H1 (cell line): ENCODE measurements at regions not wholly inside any gene's neighbourhood (a gene's known extent, or its start where the extent isn't known, plus 50 kb on each side); places are given as distances from the start of the nearest gene placed in this dataset.

Source experiments
- CTCF ChIA-PET: fragments of 300-600 bp; sonication (Branson Sonifier 250); formaldehyde crosslinking; loops from one replicate; lab custom pipeline; 2021; ENCODE audit not compliant: partially characterized antibody; lab: Charles Lee
- POLR2A ChIA-PET: fragments of 300-600 bp; sonication (Branson Sonifier 250); formaldehyde crosslinking; loops from one replicate; lab custom pipeline; 2021; ENCODE audit warnings: inconsistent platforms; ENCODE audit not compliant: partially characterized antibody; lab: Charles Lee
- DNase-seq, 2 experiments: peaks; one replicate each; pipeline versions ENCODE4 v3.0.0 to v3.0.0-alpha.2; 2010 to 2022; ENCODE audit warnings: low spot score in 2 of 2, low read depth in 1 of 2, mixed read lengths in 1 of 2
- FAIRE-seq: peaks from 2 replicates; lab custom pipeline; 2011; peaks lifted over from hg19 to GRCh38; lab: Jason Lieb, UNC
- H2AFZ ChIP-seq: 2 replicates; pipeline ENCODE4 v1.8.1; 2012; ENCODE audit warnings: low read length, inconsistent platforms
- H2AK5ac ChIP-seq: 2 replicates; pipeline ENCODE4 v1.6.1; 2013; ENCODE audit warnings: low read depth, low read length
- H2BK120ac ChIP-seq: replicated peaks from 2 replicates; pipeline ENCODE3; 2013; ENCODE audit warnings: low read depth, low read length, inconsistent platforms
- H2BK12ac ChIP-seq: 2 replicates; pipeline ENCODE4 v1.6.1; 2013; ENCODE audit warnings: low read depth, low read length
- H2BK15ac ChIP-seq: 2 replicates; pipeline ENCODE4 v1.6.1; 2013; ENCODE audit warnings: low read length
- H2BK20ac ChIP-seq: 2 replicates; pipeline ENCODE4 v1.6.1; 2013; ENCODE audit warnings: low read length
- H2BK5ac ChIP-seq: 2 replicates; pipeline ENCODE4 v1.6.1; 2013; ENCODE audit warnings: low read depth, low read length
- H3K14ac ChIP-seq: 2 replicates; pipeline ENCODE4 v1.6.1; 2013; ENCODE audit warnings: inconsistent platforms; ENCODE audit not compliant: insufficient read length
- H3K18ac ChIP-seq: 2 replicates; pipeline ENCODE4 v1.6.1; 2013; ENCODE audit warnings: low read length; ENCODE audit errors: extremely low read depth
- H3K23ac ChIP-seq: 2 replicates; pipeline ENCODE4 v1.6.1; 2013; ENCODE audit warnings: inconsistent platforms; ENCODE audit not compliant: insufficient read length
- H3K23me2 ChIP-seq: 2 replicates; pipeline ENCODE4 v1.6.1; 2013; ENCODE audit warnings: low read depth, low read length
- H3K27ac ChIP-seq: 2 replicates; pipeline ENCODE4 v1.6.1; 2011; ENCODE audit warnings: low read depth, low read length, inconsistent platforms
- H3K27me3 ChIP-seq, 4 experiments: replicated peaks in 1 of 4; 1 replicate in 1 of 4; 2 replicates in 3 of 4; pipeline versions ENCODE4 v1.6.1 to v1.8.1; 2011 to 2013; ENCODE audit warnings: low read length in 3 of 4, mild to moderate bottlenecking in 3 of 4, inconsistent platforms in 2 of 4, mixed read lengths in 2 of 4, moderate library complexity in 1 of 4; ENCODE audit not compliant: control insufficient read depth in 3 of 4, insufficient read depth in 3 of 4; ENCODE audit errors: extremely low read depth in 1 of 4
- H3K36me3 ChIP-seq, 4 experiments: 2 replicates each; pipeline versions ENCODE4 v1.6.1 to v1.8.1; 2011 to 2013; ENCODE audit warnings: mild to moderate bottlenecking in 4 of 4, low read length in 3 of 4, moderate library complexity in 2 of 4, control low read depth in 1 of 4, inconsistent platforms in 1 of 4; ENCODE audit not compliant: insufficient read depth in 4 of 4, control insufficient read depth in 2 of 4
- H3K4ac ChIP-seq: replicated peaks from 2 replicates; pipeline ENCODE3; 2013; ENCODE audit warnings: low read length, low read depth, mixed read lengths, inconsistent platforms; ENCODE audit not compliant: insufficient read length
- H3K4me1 ChIP-seq, 4 experiments: replicated peaks in 1 of 4; 1 replicate in 1 of 4; 2 replicates in 3 of 4; pipeline versions ENCODE4 v1.6.1 to v1.8.1; 2011 to 2013; ENCODE audit warnings: low read length in 3 of 4, inconsistent platforms in 2 of 4, mixed read lengths in 1 of 4; ENCODE audit not compliant: insufficient read depth in 4 of 4, control insufficient read depth in 3 of 4
- H3K4me2 ChIP-seq, 2 experiments: 2 replicates each; pipeline versions ENCODE4 v1.6.1 to v1.8.1; 2011 to 2013; ENCODE audit warnings: low read depth in 2 of 2, low read length in 2 of 2, control low read depth in 1 of 2, inconsistent platforms in 1 of 2, mild to moderate bottlenecking in 1 of 2; ENCODE audit not compliant: insufficient read depth in 1 of 2
- H3K4me3 ChIP-seq, 4 experiments: fragments of 200-600, 300-600 bp in 1 of 4; sonication (generic), shearing (Covaris generic), sonication (Bioruptor Twin) in 1 of 4; 2 replicates each; pipeline versions ENCODE4 v1.5.1 to v1.8.1; 2011 to 2016; ENCODE audit warnings: low read length in 4 of 4, low read depth in 3 of 4, control low read depth in 2 of 4, inconsistent platforms in 2 of 4, mild to moderate bottlenecking in 2 of 4, mixed read lengths in 1 of 4, moderate library complexity in 1 of 4; ENCODE audit not compliant: insufficient read depth in 2 of 4; ENCODE audit errors: extremely low read depth in 1 of 4
- H3K56ac ChIP-seq: replicated peaks from 2 replicates; pipeline ENCODE3; 2013; ENCODE audit warnings: low read depth, mild to moderate bottlenecking, mixed read lengths, low read length, inconsistent platforms; ENCODE audit not compliant: insufficient read length
- H3K79me1 ChIP-seq: 2 replicates; pipeline ENCODE4 v1.6.1; 2013; ENCODE audit warnings: low read depth, low read length, control low read depth
- H3K79me2 ChIP-seq, 2 experiments: 2 replicates each; pipeline versions ENCODE4 v1.6.1 to v1.8.1; 2012 to 2013; ENCODE audit warnings: low read length in 2 of 2, mild to moderate bottlenecking in 2 of 2, inconsistent platforms in 1 of 2; ENCODE audit not compliant: insufficient read depth in 2 of 2, control insufficient read depth in 1 of 2
- H3K9ac ChIP-seq, 4 experiments: replicated peaks in 1 of 4; 1 replicate in 1 of 4; 2 replicates in 3 of 4; pipeline versions ENCODE4 v1.6.1 to v1.8.1; 2011 to 2013; ENCODE audit warnings: low read depth in 3 of 4, low read length in 3 of 4, control low read depth in 2 of 4, mild to moderate bottlenecking in 2 of 4, moderate library complexity in 2 of 4, inconsistent platforms in 1 of 4; ENCODE audit errors: extremely low read depth in 1 of 4
- H3K9me3 ChIP-seq, 2 experiments: 2 replicates each; pipeline versions ENCODE4 v1.6.1 to v1.8.1; 2012 to 2013; ENCODE audit warnings: mild to moderate bottlenecking in 2 of 2, moderate library complexity in 2 of 2, control low read depth in 1 of 2, inconsistent platforms in 1 of 2, low read depth in 1 of 2, low read length in 1 of 2, mixed read lengths in 1 of 2; ENCODE audit not compliant: insufficient read depth in 2 of 2
- H4K20me1 ChIP-seq, 2 experiments: replicated peaks in 1 of 2; 2 replicates each; pipeline versions ENCODE3 to v1.8.1; 2011 to 2013; ENCODE audit warnings: inconsistent platforms in 2 of 2, low read length in 2 of 2, mild to moderate bottlenecking in 1 of 2; ENCODE audit not compliant: insufficient read depth in 2 of 2, control insufficient read depth in 1 of 2
- H4K5ac ChIP-seq: 2 replicates; pipeline ENCODE4 v1.6.1; 2013; ENCODE audit warnings: low read length, low read depth, mixed read lengths, inconsistent platforms; ENCODE audit not compliant: insufficient read length
- H4K8ac ChIP-seq: 2 replicates; pipeline ENCODE4 v1.8.0; 2013; ENCODE audit warnings: mild to moderate bottlenecking, moderate library complexity, low read length, inconsistent platforms; ENCODE audit not compliant: insufficient read depth; ENCODE audit errors: extremely low read depth
- H4K91ac ChIP-seq: replicated peaks from 2 replicates; pipeline ENCODE3; 2013; ENCODE audit warnings: low read length, mixed read lengths, inconsistent platforms; ENCODE audit not compliant: insufficient read length
- BCL11A ChIP-seq, 2 experiments: IDR thresholded peaks; one replicate each; pipeline ENCODE4 v1.6.1; 2011; ENCODE audit warnings: low read depth in 2 of 2, low read length in 2 of 2, mild to moderate bottlenecking in 2 of 2
- CBX5 ChIP-seq: fragments of 300-800, 300-1000 bp; sonication (generic); IDR thresholded peaks from 2 replicates; pipeline ENCODE4 v1.7.1; 2016; ENCODE audit warnings: antibody characterized with exemption, low read length, low read depth
- KDM4A ChIP-seq: IDR thresholded peaks from one replicate; pipeline ENCODE4 v1.7.1; 2012; ENCODE audit warnings: low read depth, mild to moderate bottlenecking, moderate library complexity, low read length, inconsistent platforms; ENCODE audit not compliant: severe bottlenecking
- MAX ChIP-seq: IDR thresholded peaks from 2 replicates; pipeline ENCODE4 v1.6.1; 2012; ENCODE audit warnings: inconsistent platforms
- NANOG ChIP-seq: IDR thresholded peaks from 2 replicates; pipeline ENCODE4 v1.6.1; 2011; ENCODE audit warnings: low read length, low read depth, mild to moderate bottlenecking, inconsistent platforms; ENCODE audit not compliant: insufficient read depth, poor library complexity, severe bottlenecking
- POLR2A ChIP-seq, 2 experiments: IDR thresholded peaks; 1 replicate in 1 of 2; 2 replicates in 1 of 2; pipeline ENCODE4 v1.6.1; 2011; ENCODE audit warnings: low read depth in 2 of 2, low read length in 2 of 2, mild to moderate bottlenecking in 2 of 2; ENCODE audit errors: control extremely low read depth in 1 of 2
- SIN3A ChIP-seq, 2 experiments: IDR thresholded peaks in 1 of 2; conservative IDR thresholded peaks in 1 of 2; 2 replicates each; pipeline ENCODE4 v1.6.1; 2011 to 2012; ENCODE audit warnings: low read length in 2 of 2, improper control_type of control experiment in 1 of 2, low read depth in 1 of 2, mild to moderate bottlenecking in 1 of 2
- SIRT6 ChIP-seq: IDR thresholded peaks from one replicate; pipeline ENCODE4 v1.7.1; 2012; ENCODE audit warnings: low read length, inconsistent platforms
- TAF1 ChIP-seq: IDR thresholded peaks from 2 replicates; pipeline ENCODE4 v1.6.1; 2011; ENCODE audit warnings: mild to moderate bottlenecking, low read depth, low read length
- WGBS, 2 experiments: shearing (Covaris generic) in 1 of 2; methylation state at CpG; one replicate each; pipeline versions ENCODE4 v1.1.6 to v1.1.7; 2013 to 2015; ENCODE audit warnings: low lambda C conversion rate in 2 of 2, mixed read lengths in 2 of 2, inconsistent platforms in 1 of 2, low coverage in 1 of 2, missing lambda C conversion rate in 1 of 2; ENCODE audit not compliant: insufficient replicate concordance in 2 of 2, insufficient coverage in 1 of 2, insufficient read length in 1 of 2; ENCODE audit errors: extremely low coverage in 1 of 2, missing lambda C conversion rate in 1 of 2; 5-methylcytosine and 5-hydroxymethylcytosine counted together

GRCh38 chr2:180661686-180662030, 318.7 kb upstream of the UBE2E3 start:
- no peak overlapping the region for H2BK5ac ChIP-seq
- H4K91ac ChIP-seq: no peak overlapping the region
- no peak overlapping the region for H2AFZ ChIP-seq
- no peaks in the 10 kb centered on the region for H3K36me3 ChIP-seq
- ChIA-PET CTCF (no interaction called here), POLR2A (no interaction called here)
- H4K5ac ChIP-seq: no peak overlapping the region
- no peak overlapping the region for H2BK15ac ChIP-seq
- no peak overlapping the region for H3K23ac ChIP-seq
- H3K79me1 ChIP-seq: no peaks in the 10 kb centered on the region
- no peak overlapping the region for H2AK5ac ChIP-seq
- no peak overlapping the region for H2BK12ac ChIP-seq
- TF ChIP-seq KDM4A (no peak), CBX5 (no peak), MAX (no peak), BCL11A (IDR thresholded peaks at IDR 0.05; ENCODE audit: low read depth in 2 of 2, low read length in 2 of 2) (no peak), TAF1 (no peak), SIRT6 (no peak), POLR2A (IDR thresholded peaks at IDR 0.05; ENCODE audit: control extremely low read depth in 1 of 2, low read depth in 2 of 2, low read length in 2 of 2) (no peak), SIN3A (conservative IDR thresholded peaks at IDR 0.05 in 1 of 2, IDR thresholded peaks at IDR 0.05 in 1 of 2; ENCODE audit: low read depth in 1 of 2, low read length in 2 of 2) (no peak), NANOG (no peak)
- 86% methylated on average over 1 of the region's 1 CpG; no CpG with 5 or more reads in 1 of the 2 experiments for WGBS, 2 experiments
- no peak overlapping the region for H2BK20ac ChIP-seq
- H3K23me2 ChIP-seq: no peaks in the 10 kb centered on the region
- no peak overlapping the region for H4K8ac ChIP-seq
- H2BK120ac ChIP-seq: no peak overlapping the region
- H3K9ac ChIP-seq: no peak overlapping the region
- H3K18ac ChIP-seq: no peak overlapping the region
- no peaks in the 10 kb centered on the region for H3K79me2 ChIP-seq
- DNase-seq (no peak), FAIRE-seq (no peak)
- H3K4me2 ChIP-seq: no peak overlapping the region
- H3K56ac ChIP-seq: no peak overlapping the region
- no peaks in the 10 kb centered on the region for H4K20me1 ChIP-seq
- no peak overlapping the region for H3K27ac ChIP-seq
- no peaks in the 10 kb centered on the region; a peak in 1 of 7 replicates for H3K4me1 ChIP-seq
- H3K27me3 ChIP-seq: no peaks in the 10 kb centered on the region
- no peak overlapping the region for H3K4me3 ChIP-seq
- H3K9me3 ChIP-seq: no peaks in the 10 kb centered on the region
- no peak overlapping the region for H3K4ac ChIP-seq
- H3K14ac ChIP-seq: no peak overlapping the region
